ENCODE measurements at regions not wholly inside any gene's neighbourhood (a gene's known extent, or its start where the extent isn't known, plus 50 kb on each side); places are given as distances from the start of the nearest gene placed in this dataset.
"Not testable (repeated sequence)": the region's sequence is repeated elsewhere in the genome, so short reads cannot be mapped to it uniquely, and the experiment has no call there.

DNA sequence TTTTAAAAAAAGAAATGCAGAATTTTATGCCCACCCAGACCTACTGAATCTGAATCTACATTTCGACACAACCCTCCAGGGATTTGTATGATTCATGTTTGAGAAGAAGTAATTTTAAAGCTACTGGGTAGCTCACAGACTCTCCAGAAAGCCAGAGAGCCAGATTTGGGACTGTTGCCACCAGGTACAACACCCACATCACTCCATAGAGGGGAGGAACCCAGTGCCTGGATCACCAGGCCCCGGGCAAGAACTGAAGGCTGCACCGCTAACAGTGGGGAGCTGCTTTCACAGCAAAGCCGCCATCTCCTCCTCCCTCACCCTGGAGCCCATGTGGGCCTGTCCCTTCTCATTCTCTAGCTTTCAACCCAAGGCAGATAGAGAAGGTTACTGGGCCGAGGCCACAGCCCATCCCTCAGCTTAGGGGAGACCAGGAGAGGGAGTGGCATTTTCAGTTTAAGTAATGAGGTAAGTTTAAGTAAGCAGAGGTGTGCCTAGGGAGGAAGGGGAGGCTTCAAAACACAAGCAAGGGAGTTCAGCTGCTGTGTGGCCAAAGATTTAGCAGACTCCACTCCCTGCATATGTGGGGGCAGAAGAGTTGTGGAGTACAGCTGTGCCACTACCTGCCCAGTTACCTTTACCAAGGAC lies 109.8 kb downstream of the IL12A start:
- DNase-seq (ENCODE audit: insufficient read length, low spot score, missing footprints): peak; percentile 93
- no peak overlapping the region for H3K27ac ChIP-seq (ENCODE audit: low read depth, low read length)

DNA sequence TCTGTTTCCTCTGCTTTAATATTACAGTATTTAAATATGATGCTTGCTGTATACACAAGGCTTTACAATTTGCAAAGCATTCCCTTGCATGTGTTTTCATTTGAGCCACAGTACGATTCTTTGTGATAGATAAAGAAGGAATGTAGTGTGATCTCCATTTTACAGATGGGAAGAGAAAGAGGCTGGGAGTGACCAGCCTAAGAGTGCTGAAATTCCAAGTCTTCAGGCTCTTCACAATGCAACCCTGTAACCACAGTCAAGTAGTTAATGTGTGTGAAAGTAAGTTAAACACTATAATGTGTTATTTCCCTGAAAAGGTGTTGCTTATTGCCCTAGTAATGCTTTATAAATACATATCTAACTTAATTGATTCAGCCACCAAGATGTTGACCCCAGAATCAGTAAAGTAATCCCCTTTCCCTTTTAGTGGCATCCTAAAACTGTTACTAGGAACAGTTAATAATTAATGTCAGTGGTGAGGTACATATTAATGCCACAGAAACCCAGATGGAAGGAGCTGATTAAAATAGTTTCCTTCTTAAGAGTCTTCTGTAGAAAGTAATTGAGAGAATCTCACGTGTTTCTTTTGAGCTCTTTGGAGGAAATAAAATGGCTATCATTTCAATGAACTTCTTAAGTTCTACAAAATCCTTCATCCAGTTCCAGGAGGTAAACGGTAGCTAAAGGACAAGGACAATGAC lies 110.4 kb downstream of the IL12A start:
- Histone ChIP-seq H3K79me2 (ENCODE audit: insufficient read depth, low read length) (no peaks in the 10 kb centered on the region), H4K20me1 (ENCODE audit: insufficient read depth, low read length) (no peaks in the 10 kb centered on the region), H3K4me2 (ENCODE audit: insufficient read depth, low read length) (no peak overlapping the region), H3K9me3 (ENCODE audit: low read depth, low read length) (no peaks in the 10 kb centered on the region), H3K27me3 (ENCODE audit: insufficient read depth, low read length) (no peaks in the 10 kb centered on the region), H2AFZ (ENCODE audit: low read length) (no peak overlapping the region), H3K4me3 (ENCODE audit: insufficient read depth, low read length) (no peak overlapping the region), H3K27ac (ENCODE audit: low read depth, low read length) (no peak overlapping the region), H3K36me3 (ENCODE audit: insufficient read depth, low read length) (no peaks in the 10 kb centered on the region), H3K4me1 (ENCODE audit: insufficient read depth, low read length) (peaks cover 3% of the 10 kb centered on the region)
- peak; percentile 34 for DNase-seq (ENCODE audit: insufficient read length, low spot score, missing footprints)
- TF ChIP-seq, protein P1, sequence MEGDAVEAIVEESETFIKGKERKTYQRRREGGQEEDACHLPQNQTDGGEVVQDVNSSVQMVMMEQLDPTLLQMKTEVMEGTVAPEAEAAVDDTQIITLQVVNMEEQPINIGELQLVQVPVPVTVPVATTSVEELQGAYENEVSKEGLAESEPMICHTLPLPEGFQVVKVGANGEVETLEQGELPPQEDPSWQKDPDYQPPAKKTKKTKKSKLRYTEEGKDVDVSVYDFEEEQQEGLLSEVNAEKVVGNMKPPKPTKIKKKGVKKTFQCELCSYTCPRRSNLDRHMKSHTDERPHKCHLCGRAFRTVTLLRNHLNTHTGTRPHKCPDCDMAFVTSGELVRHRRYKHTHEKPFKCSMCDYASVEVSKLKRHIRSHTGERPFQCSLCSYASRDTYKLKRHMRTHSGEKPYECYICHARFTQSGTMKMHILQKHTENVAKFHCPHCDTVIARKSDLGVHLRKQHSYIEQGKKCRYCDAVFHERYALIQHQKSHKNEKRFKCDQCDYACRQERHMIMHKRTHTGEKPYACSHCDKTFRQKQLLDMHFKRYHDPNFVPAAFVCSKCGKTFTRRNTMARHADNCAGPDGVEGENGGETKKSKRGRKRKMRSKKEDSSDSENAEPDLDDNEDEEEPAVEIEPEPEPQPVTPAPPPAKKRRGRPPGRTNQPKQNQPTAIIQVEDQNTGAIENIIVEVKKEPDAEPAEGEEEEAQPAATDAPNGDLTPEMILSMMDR (IDR thresholded peaks at IDR 0.05; ENCODE audit: extremely low read depth, low read depth, low read length): no peak

More for the DNA sequence above, 109.8 kb downstream of the IL12A start:
- Histone ChIP-seq H3K4me2 (ENCODE audit: insufficient read depth, low read length) (no peak overlapping the region), H3K36me3 (ENCODE audit: insufficient read depth, low read length) (no peaks in the 10 kb centered on the region), H3K79me2 (ENCODE audit: insufficient read depth, low read length) (no peaks in the 10 kb centered on the region), H4K20me1 (ENCODE audit: insufficient read depth, low read length) (no peaks in the 10 kb centered on the region), H3K4me3 (ENCODE audit: insufficient read depth, low read length) (no peak overlapping the region), H3K9me3 (ENCODE audit: low read depth, low read length) (no peaks in the 10 kb centered on the region), H2AFZ (ENCODE audit: low read length) (no peak overlapping the region), H3K27me3 (ENCODE audit: insufficient read depth, low read length) (no peaks in the 10 kb centered on the region), H3K4me1 (ENCODE audit: insufficient read depth, low read length) (peaks cover 3% of the 10 kb centered on the region)
- TF ChIP-seq, protein P1 (IDR thresholded peaks at IDR 0.05; ENCODE audit: extremely low read depth, low read depth, low read length): no peak

DNA sequence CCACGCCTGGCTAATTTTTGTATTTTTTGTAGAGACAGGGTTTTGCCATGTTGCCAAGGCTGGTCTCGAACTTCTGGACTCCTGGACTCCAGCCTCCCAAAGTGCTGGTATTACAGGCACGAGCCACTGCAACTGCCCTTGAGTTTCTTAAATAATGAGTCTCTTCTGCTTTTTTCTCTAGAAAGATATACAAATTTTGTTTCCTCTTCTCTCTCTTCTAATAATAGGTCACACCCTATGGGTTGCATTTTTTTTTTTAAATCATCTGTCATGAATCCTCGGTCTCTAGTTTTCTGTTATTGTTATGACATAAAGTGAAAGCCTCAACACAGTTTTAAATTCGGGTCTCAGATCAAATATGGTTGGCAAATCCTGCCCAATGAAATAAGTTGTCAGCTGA lies 111.2 kb downstream of the IL12A start:
- H3K4me2 ChIP-seq (ENCODE audit: insufficient read depth, low read length): no peak overlapping the region
- H3K27ac ChIP-seq (ENCODE audit: low read depth, low read length): no peak overlapping the region
- no peaks in the 10 kb centered on the region for H3K9me3 ChIP-seq (ENCODE audit: low read depth, low read length)
- no peak overlapping the region for H3K4me3 ChIP-seq (ENCODE audit: insufficient read depth, low read length)
- H3K36me3 ChIP-seq (ENCODE audit: insufficient read depth, low read length): no peaks in the 10 kb centered on the region
- no peak for DNase-seq (ENCODE audit: insufficient read length, low spot score, missing footprints)
- TF ChIP-seq, protein P1 (IDR thresholded peaks at IDR 0.05; ENCODE audit: extremely low read depth, low read depth, low read length): no peak
- peaks cover 3% of the 10 kb centered on the region for H3K4me1 ChIP-seq (ENCODE audit: insufficient read depth, low read length)
- no peaks in the 10 kb centered on the region for H3K27me3 ChIP-seq (ENCODE audit: insufficient read depth, low read length)
- H2AFZ ChIP-seq (ENCODE audit: low read length): no peak overlapping the region
- H3K79me2 ChIP-seq (ENCODE audit: insufficient read depth, low read length): no peaks in the 10 kb centered on the region
- no peaks in the 10 kb centered on the region for H4K20me1 ChIP-seq (ENCODE audit: insufficient read depth, low read length)

DNA sequence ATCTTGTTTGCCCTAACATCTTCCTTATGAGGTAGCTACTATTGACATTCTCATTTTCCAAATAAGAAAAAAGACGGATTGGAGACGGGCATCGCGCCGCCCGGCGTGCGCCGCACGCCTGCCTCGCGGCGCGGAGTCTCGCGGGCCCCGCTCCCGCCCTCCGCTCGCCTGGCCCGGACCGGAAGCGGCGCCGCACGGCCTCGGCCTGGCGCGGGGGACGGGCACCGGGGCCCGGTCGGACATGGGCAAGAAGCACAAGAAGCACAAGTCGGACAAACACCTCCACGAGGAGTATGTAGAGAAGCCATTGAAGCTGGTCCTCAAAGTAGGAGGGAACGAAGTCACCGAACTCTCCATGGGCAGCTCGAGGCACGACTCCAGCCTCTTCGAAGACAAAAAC lies 112.0 kb downstream of the IL12A start:
- no peaks in the 10 kb centered on the region for H3K36me3 ChIP-seq (ENCODE audit: insufficient read depth, low read length)
- no peak overlapping the region for H3K4me2 ChIP-seq (ENCODE audit: insufficient read depth, low read length)
- no peaks in the 10 kb centered on the region for H3K79me2 ChIP-seq (ENCODE audit: insufficient read depth, low read length)
- TF ChIP-seq, protein P1 (IDR thresholded peaks at IDR 0.05; ENCODE audit: extremely low read depth, low read depth, low read length): no peak
- DNase-seq (ENCODE audit: insufficient read length, low spot score, missing footprints): no peak
- H3K9me3 ChIP-seq (ENCODE audit: low read depth, low read length): no peaks in the 10 kb centered on the region
- H3K27ac ChIP-seq (ENCODE audit: low read depth, low read length): no peak overlapping the region
- H3K27me3 ChIP-seq (ENCODE audit: insufficient read depth, low read length): no peaks in the 10 kb centered on the region
- H2AFZ ChIP-seq (ENCODE audit: low read length): no peak overlapping the region
- H3K4me1 ChIP-seq (ENCODE audit: insufficient read depth, low read length): peaks cover 3% of the 10 kb centered on the region
- H4K20me1 ChIP-seq (ENCODE audit: insufficient read depth, low read length): no peaks in the 10 kb centered on the region
- no peak overlapping the region for H3K4me3 ChIP-seq (ENCODE audit: insufficient read depth, low read length)

DNA sequence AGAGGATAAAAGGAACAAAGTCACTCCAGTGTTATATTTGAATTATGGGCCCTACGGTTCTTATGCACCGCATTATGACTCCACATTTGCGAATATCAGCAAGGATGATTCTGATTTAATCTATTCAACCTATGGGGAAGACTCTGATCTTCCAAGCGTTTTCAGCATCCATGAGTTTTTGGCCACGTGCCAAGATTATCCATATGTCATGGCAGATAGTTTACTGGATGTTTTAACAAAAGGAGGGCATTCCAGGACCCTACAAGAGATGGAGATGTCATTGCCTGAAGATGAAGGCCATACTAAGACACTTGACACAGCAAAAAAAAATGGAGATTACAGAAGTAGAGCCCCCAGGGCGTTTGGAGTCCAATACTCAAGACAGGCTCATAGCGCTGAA lies 113.4 kb downstream of the IL12A start:
- H3K27me3 ChIP-seq (ENCODE audit: insufficient read depth, low read length); DNase-seq (ENCODE audit: insufficient read length, low spot score, missing footprints); H4K20me1 ChIP-seq (ENCODE audit: insufficient read depth, low read length): not testable (repeated sequence)

More for the DNA sequence above, 113.4 kb downstream of the IL12A start:
- not testable (repeated sequence) for H2AFZ ChIP-seq (ENCODE audit: low read length); H3K27ac ChIP-seq (ENCODE audit: low read depth, low read length); H3K4me3 ChIP-seq (ENCODE audit: insufficient read depth, low read length); H3K36me3 ChIP-seq (ENCODE audit: insufficient read depth, low read length); H3K79me2 ChIP-seq (ENCODE audit: insufficient read depth, low read length); H3K4me2 ChIP-seq (ENCODE audit: insufficient read depth, low read length); H3K9me3 ChIP-seq (ENCODE audit: low read depth, low read length); H3K4me1 ChIP-seq (ENCODE audit: insufficient read depth, low read length)

All from osteoblast (primary cell).